GM12878 (cell line): ENCODE measurements at regions not wholly inside any gene's neighbourhood (a gene's known extent, or its start where the extent isn't known, plus 50 kb on each side); places are given as distances from the start of the nearest gene placed in this dataset.

Experiments
- ATAC-seq: fragments of 200-7000 bp; cut with Tn5 transposase; 3 replicates; pipeline ENCODE4 v1.9.1; 2020; ENCODE audit warnings: mild to moderate bottlenecking, moderate library complexity
- BruUV-seq: library from RNA; stranded (reverse); fragments of 400-500 nt; replicated peaks from 2 replicates; lab custom pipeline; 2021; lab: Mats Ljungman, UMichigan
- CTCF ChIA-PET: fragments of 300-600 bp; sonication (Branson Sonifier 250); formaldehyde crosslinking; extraction: SDS; loops from one replicate; lab custom pipeline; 2021; ENCODE audit warnings: inconsistent platforms; lab: Yijun Ruan, JAX
- POLR2A ChIA-PET: fragments of 350-600 bp; formaldehyde crosslinking; extraction: SDS; loops from one replicate; lab custom pipeline; 2021; ENCODE audit warnings: inconsistent platforms; lab: Charles Lee
- RAD21 ChIA-PET: fragments of 300-600 bp; sonication (Branson Sonifier 250); formaldehyde crosslinking; loops from one replicate; lab custom pipeline; 2023; ENCODE audit warnings: antibody characterized with exemption; ENCODE audit not compliant: unreplicated experiment; lab: Charles Lee
- SMC1A ChIA-PET: fragments of 300-600 bp; sonication (Branson Sonifier 250); formaldehyde crosslinking; loops from one replicate; lab custom pipeline; 2023; ENCODE audit not compliant: unreplicated experiment, uncharacterized antibody; lab: Charles Lee
- DNase-seq: peaks from one replicate; pipeline ENCODE4 v3.0.0-alpha.2; 2011; ENCODE audit warnings: low read depth, low spot score
- FAIRE-seq: peaks from 3 replicates; lab custom pipeline; 2011; peaks lifted over from hg19 to GRCh38; lab: Jason Lieb, UNC
- H2AFZ ChIP-seq: 2 replicates; pipeline ENCODE4 v1.6.0; 2011; ENCODE audit warnings: low read depth, low read length, control low read depth; ENCODE audit not compliant: control insufficient read depth
- H3K27ac ChIP-seq: 2 replicates; pipeline ENCODE4 v1.5.1; 2011; ENCODE audit warnings: control low read depth; ENCODE audit not compliant: control insufficient read depth, insufficient read depth
- H3K27me3 ChIP-seq, 2 experiments: replicated peaks in 1 of 2; 2 replicates each; pipeline versions ENCODE4 v1.6.0 to v1.6.1; 2011; ENCODE audit warnings: low read length in 1 of 2; ENCODE audit not compliant: control insufficient read depth in 2 of 2, insufficient read depth in 2 of 2
- H3K36me3 ChIP-seq, 2 experiments: 2 replicates each; pipeline ENCODE4 v1.5.1; 2011; ENCODE audit warnings: low read length in 1 of 2; ENCODE audit not compliant: control insufficient read depth in 2 of 2, insufficient read depth in 2 of 2
- H3K4me1 ChIP-seq: 2 replicates; pipeline ENCODE4 v1.6.1; 2011; ENCODE audit warnings: mild to moderate bottlenecking, low read length, moderate library complexity, mixed read lengths; ENCODE audit not compliant: control insufficient read depth, insufficient read depth
- H3K4me2 ChIP-seq: 2 replicates; pipeline ENCODE4 v1.6.0; 2011; ENCODE audit warnings: control low read depth; ENCODE audit not compliant: control insufficient read depth, insufficient read depth
- H3K4me3 ChIP-seq: fragments of 200-600 bp; sonication (generic); 2 replicates; pipeline ENCODE4 v1.5.1; 2016
- H3K79me2 ChIP-seq: 2 replicates; pipeline ENCODE4 v1.6.0; 2011; ENCODE audit warnings: low read length; ENCODE audit not compliant: control insufficient read depth, insufficient read depth
- H3K9ac ChIP-seq: 2 replicates; pipeline ENCODE4 v1.8.0; 2011; ENCODE audit warnings: low read length, control low read depth, mixed read lengths; ENCODE audit not compliant: control insufficient read depth, insufficient read depth
- H3K9me3 ChIP-seq: replicated peaks from 3 replicates; pipeline ENCODE4 v1.5.1; 2011; ENCODE audit warnings: mild to moderate bottlenecking, low read length; ENCODE audit not compliant: control insufficient read depth, insufficient read depth
- H4K20me1 ChIP-seq: 2 replicates; pipeline ENCODE4 v1.6.0; 2011; ENCODE audit not compliant: control insufficient read depth, insufficient read depth
- CEBPB ChIP-seq, 2 experiments: fragments of 150-350 bp in 1 of 2; IDR thresholded peaks; 2 replicates each; pipeline ENCODE4 v1.6.1; 2012 to 2014; ENCODE audit warnings: low read depth in 2 of 2, low read length in 2 of 2, borderline replicate concordance in 1 of 2, inconsistent platforms in 1 of 2
- JUNB ChIP-seq: IDR thresholded peaks from 2 replicates; pipeline ENCODE4 v1.6.1; 2016; ENCODE audit warnings: antibody characterized with exemption, mild to moderate bottlenecking
- NFYA ChIP-seq: IDR thresholded peaks from 2 replicates; pipeline ENCODE4 v1.6.1; 2011; ENCODE audit warnings: low read depth, mild to moderate bottlenecking, low read length, improper control_type of control experiment, borderline replicate concordance
- SMARCA5 ChIP-seq: fragments of 450-650 bp; IDR thresholded peaks from 2 replicates; pipeline ENCODE4 v1.6.1; 2017; ENCODE audit warnings: mild to moderate bottlenecking
- ZNF207 ChIP-seq: fragments of 450-650 bp; IDR thresholded peaks from 2 replicates; pipeline ENCODE4 v1.6.1; 2014; ENCODE audit warnings: antibody characterized with exemption, mild to moderate bottlenecking, borderline replicate concordance
- in situ Hi-C: fragments of 300-500 bp; cut with MboI; formaldehyde crosslinking; loops from 9 replicates; pipeline ENCODE4 v1.14.3; 2018; ENCODE audit warnings: mixed read lengths
- intact Hi-C: fragments of 100-400 bp; cut with micrococcal nuclease; formaldehyde crosslinking; loops from one replicate; pipeline ENCODE4 v1.14.2; 2022; ENCODE audit not compliant: unreplicated experiment
- TF ChIP-seq, protein P1 (sequence below): fragments of 450-650 bp; IDR thresholded peaks from 2 replicates; pipeline ENCODE4 v1.6.1; 2016; ENCODE audit warnings: mild to moderate bottlenecking, moderate library complexity, borderline replicate concordance

DNA sequence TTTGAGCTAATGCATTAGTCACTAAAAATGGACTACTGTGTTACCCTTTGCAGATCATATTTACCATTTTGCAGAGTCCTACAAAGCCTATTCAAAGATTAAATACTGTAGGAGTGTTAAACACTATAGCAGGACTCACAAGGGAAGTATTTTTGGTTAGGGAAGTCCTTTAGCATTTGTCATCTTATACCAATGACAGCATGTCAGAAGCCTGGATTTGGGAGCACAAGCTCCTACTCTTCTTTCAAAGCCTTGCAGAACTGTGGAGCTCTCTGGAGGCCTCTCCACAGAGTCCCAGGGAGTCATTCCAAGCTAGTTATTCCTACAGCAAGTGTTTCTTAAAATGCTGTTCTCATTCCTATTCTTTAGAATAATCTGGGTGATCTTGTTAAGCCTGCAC is 288.8 kb downstream of the PIK3R1 start:
- POLR2A ChIA-PET, result no interaction called here
- TF ChIP-seq NFYA, result no peak
- TF ChIP-seq ZNF207, result no peak
- no peak for TF ChIP-seq CEBPB (IDR thresholded peaks at IDR 0.05; ENCODE audit: borderline replicate concordance in 1 of 2, low read depth in 2 of 2, low read length in 2 of 2)
- TF ChIP-seq JUNB, result no peak
- TF ChIP-seq, protein P1, sequence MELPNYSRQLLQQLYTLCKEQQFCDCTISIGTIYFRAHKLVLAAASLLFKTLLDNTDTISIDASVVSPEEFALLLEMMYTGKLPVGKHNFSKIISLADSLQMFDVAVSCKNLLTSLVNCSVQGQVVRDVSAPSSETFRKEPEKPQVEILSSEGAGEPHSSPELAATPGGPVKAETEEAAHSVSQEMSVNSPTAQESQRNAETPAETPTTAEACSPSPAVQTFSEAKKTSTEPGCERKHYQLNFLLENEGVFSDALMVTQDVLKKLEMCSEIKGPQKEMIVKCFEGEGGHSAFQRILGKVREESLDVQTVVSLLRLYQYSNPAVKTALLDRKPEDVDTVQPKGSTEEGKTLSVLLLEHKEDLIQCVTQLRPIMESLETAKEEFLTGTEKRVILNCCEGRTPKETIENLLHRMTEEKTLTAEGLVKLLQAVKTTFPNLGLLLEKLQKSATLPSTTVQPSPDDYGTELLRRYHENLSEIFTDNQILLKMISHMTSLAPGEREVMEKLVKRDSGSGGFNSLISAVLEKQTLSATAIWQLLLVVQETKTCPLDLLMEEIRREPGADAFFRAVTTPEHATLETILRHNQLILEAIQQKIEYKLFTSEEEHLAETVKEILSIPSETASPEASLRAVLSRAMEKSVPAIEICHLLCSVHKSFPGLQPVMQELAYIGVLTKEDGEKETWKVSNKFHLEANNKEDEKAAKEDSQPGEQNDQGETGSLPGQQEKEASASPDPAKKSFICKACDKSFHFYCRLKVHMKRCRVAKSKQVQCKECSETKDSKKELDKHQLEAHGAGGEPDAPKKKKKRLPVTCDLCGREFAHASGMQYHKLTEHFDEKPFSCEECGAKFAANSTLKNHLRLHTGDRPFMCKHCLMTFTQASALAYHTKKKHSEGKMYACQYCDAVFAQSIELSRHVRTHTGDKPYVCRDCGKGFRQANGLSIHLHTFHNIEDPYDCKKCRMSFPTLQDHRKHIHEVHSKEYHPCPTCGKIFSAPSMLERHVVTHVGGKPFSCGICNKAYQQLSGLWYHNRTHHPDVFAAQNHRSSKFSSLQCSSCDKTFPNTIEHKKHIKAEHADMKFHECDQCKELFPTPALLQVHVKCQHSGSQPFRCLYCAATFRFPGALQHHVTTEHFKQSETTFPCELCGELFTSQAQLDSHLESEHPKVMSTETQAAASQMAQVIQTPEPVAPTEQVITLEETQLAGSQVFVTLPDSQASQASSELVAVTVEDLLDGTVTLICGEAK, result no peak
- no peak for TF ChIP-seq SMARCA5
- TF ChIP-seq, all 136 proteins: peak for 0

More for the DNA sequence above, 288.8 kb downstream of the PIK3R1 start:
- no peak overlapping the region for H3K27ac ChIP-seq
- no peak for DNase-seq
- CTCF ChIA-PET, result no interaction called here
- SMC1A ChIA-PET, result interaction anchor here (1.0 to 1.3 kb wide), 2 partner anchors 10 kb away, joined by 3 to 4 read pairs; no protein-coding TSS in a partner anchor
- no TSS peak for BruUV-seq
- in situ Hi-C loops (no loop called here), intact Hi-C loops (no loop called here)
- H2AFZ ChIP-seq, result no peak overlapping the region
- no peak overlapping the region for H3K4me3 ChIP-seq
- ATAC-seq, result no peak
- no peaks in the 10 kb centered on the region for H4K20me1 ChIP-seq
- no peaks in the 10 kb centered on the region for H3K79me2 ChIP-seq
- H3K27me3 ChIP-seq, result no peaks in the 10 kb centered on the region
- H3K9ac ChIP-seq, result no peak overlapping the region
- H3K9me3 ChIP-seq, result no peaks in the 10 kb centered on the region; the same call in 2 of the 3 replicates
- H3K4me1 ChIP-seq, result no peaks in the 10 kb centered on the region
- H3K4me2 ChIP-seq, result no peak overlapping the region
- RAD21 ChIA-PET, result interaction anchor here (1.0 kb wide), 1 partner anchor 49 kb away, joined by 3 read pairs; no protein-coding TSS in a partner anchor
- no peaks in the 10 kb centered on the region for H3K36me3 ChIP-seq
- FAIRE-seq, result no peak
